GM21723 (cell line): ENCODE measurements at regions not wholly inside any gene's neighbourhood (a gene's known extent, or its start where the extent isn't known, plus 50 kb on each side); places are given as distances from the start of the nearest gene placed in this dataset.

Experiments used
- ATAC-seq: cut with Tn5 transposase; IDR thresholded peaks from one replicate; pipeline ENCODE4 v1.9.1; 2021; ENCODE audit warnings: mild to moderate bottlenecking, moderate library complexity; ENCODE audit not compliant: unreplicated experiment

GRCh38 chr4:138758876-138759553, 256.6 kb upstream of the NOCT start:
- no peak for ATAC-seq

GRCh38 chr4:138758196-138758595, 257.4 kb upstream of the NOCT start:
- no peak for ATAC-seq

DNA sequence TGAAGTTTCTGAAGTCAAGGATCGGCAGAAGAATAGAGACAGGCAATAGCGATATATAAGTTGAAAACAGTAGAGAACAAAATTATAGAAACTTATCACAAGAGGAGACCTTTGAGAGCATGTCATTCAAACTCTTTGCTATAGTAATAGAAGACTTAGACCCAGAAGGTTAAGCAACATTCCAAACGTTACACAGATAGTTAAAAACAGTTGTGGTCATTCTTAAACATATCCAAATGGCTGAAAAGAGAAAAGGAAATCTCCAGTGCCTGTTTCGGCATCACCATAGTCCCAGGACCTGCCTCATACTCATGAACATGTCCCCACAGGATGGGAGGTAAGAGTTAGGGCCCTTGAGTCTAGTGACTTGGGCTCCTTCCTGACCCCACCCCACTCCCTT, 258.1 kb upstream of the NOCT start:
- no peak for ATAC-seq

DNA sequence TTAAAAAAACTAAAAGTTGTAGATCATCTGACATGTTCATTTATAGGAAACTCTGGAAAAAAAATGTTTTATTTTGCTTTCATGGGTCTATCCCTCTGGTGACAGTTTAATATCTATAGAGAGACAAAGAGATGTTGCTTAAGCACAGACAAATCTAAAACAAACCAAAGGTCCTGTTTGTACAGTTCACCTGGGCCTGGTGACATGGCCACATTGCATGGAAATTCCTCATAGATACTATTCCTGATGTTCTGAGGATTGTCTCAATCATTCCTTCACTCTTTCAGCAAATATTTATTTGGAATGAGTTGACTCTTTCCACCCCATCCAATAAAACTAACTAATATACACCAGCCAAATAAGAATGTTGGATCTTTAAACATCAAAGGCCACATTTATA, 259.1 kb upstream of the NOCT start:
- ATAC-seq = no peak

DNA sequence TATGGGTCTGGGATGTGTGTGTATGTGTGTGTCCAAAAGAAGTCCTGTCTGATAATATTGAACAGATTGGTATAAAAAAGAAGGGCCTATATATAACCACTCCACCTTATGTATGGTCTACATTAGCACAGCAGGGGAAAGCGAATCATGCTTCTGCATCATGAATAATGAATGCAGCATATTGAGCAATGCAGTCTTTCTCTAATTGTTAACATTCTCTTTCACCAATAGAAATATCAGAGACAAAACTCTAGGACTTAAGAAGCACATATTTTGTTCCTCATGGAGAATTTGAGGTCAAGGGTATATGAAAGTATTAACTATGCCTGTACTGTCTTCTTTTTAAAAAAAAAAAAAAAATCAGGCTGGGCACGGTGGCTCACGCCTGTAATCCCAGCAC, 264.3 kb upstream of the NOCT start:
- ATAC-seq = no peak

DNA sequence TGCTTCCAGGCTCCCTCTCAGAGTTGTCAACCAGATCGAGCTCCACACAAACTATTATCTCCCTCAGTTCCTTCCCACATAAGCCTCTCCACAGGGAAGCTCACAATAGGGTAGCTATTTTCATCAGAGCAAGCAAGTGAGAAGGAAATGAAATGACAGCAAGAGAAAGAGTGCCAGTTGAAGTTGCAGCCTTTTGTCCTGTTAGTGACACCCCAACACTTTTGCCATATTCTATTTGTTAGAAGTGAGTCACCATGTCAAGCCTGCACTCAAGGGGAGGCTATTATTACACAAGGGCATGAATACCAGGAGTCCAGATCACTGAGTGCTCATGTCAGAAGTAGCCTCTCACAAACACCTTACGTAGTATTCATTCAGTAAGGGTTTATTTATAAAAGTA, 266.3 kb upstream of the NOCT start:
- ATAC-seq = no peak

- no peak for ATAC-seq
These were observed 273.7 kb upstream of the NOCT start for GRCh38 chr4:138741766-138742377.

DNA sequence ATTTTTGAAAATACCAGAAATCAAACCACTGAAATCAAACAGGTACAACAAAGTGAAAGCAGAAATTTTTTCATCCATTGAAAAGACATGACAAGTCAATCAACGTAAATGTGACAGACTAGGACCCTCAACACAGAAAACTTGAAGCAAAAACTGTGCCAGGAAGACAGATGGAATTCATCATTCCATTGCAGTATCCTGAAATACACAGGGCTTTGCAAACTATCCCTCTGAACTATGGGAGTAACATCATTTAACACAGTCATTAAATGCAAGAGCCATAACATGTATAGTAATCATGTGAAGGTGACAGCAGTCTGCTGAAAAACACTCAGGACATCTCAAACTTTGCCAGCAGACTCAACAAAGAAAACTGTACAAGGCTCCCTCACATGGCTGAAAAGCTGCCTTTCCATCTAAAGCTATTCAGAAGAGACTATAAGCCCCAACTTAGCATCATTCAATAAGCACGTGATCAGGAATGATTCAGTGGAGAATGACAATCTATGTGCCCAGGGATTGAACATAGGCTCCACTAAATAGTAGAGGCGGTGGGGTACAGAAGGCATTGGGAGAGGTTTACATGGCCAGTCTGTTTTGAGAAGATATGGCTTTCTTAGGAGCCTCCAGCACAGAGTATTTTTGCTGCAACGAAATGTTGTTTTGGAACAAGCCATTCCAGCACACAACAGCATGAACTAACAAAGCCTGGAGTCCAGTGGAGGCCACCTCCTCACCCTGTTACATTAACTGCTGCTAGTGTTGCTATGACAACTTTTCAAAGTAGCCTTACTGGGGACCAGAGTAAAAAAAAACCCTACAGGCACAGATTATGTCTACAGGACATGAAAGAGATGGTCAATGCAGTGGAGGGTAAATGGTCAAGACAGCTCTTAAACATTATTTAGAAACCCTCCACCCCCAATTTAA, 274.5 kb upstream of the NOCT start:
- ATAC-seq = no peak

DNA sequence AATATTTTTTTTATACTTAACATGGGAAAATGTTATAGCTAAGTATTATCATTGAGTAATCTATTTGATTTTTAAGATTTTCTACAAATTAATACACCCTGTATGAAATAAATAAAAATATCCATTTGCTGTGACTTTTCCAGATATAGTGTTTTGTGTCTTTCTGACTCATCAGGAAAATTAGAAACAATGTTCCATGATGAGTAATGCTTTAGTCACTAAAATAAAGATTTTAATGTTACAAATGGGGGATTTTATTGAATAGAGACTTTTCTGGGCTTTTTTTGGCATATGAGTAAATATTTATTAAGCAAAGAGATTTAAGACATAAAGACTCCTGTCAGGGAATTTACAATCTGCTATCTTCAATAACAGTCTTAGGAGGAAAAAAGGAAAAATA, 279.2 kb upstream of the NOCT start:
- ATAC-seq = no peak

GRCh38 chr4:138734746-138735145, 280.8 kb upstream of the NOCT start:
- no peak for ATAC-seq

DNA sequence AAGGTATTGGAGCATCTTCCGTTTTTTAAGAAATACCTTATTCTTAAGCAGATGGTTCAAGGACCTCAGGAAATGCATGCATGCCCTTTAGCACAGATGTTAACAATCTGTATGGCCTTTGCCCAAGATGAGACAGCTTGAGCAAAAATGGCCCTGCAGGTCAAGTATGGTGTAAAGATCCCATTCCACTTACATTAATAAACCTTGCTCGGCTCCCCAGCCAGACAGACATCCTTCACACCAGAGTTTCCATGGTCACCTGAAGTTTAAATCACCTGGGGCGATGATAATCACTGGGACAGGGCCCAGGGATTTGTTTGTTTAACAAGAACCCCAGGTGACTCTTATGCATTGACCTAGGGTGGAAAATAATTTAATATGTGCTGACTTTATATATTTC, 287.0 kb upstream of the NOCT start:
- no peak for ATAC-seq

DNA sequence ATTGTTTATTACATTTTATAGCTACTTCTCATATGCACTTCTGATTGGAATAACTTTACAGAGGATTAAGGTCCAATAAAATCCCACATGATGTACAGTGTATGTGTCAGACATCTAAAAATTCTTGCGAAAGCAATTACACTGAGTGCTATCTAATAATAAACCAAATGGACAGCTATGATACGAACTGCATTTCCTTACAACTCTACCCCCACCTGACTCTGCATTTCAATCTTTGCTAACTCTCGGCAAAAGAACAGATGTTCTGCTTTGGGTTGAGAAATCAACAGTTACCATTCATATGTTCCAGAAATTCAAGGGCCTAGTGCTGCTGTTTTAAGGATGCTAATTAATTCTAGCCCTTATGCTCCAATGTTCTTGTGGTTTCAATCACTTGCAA, 287.9 kb upstream of the NOCT start:
- ATAC-seq = no peak

GRCh38 chr4:138724530-138724929, 291.1 kb upstream of the NOCT start:
- no peak for ATAC-seq

DNA sequence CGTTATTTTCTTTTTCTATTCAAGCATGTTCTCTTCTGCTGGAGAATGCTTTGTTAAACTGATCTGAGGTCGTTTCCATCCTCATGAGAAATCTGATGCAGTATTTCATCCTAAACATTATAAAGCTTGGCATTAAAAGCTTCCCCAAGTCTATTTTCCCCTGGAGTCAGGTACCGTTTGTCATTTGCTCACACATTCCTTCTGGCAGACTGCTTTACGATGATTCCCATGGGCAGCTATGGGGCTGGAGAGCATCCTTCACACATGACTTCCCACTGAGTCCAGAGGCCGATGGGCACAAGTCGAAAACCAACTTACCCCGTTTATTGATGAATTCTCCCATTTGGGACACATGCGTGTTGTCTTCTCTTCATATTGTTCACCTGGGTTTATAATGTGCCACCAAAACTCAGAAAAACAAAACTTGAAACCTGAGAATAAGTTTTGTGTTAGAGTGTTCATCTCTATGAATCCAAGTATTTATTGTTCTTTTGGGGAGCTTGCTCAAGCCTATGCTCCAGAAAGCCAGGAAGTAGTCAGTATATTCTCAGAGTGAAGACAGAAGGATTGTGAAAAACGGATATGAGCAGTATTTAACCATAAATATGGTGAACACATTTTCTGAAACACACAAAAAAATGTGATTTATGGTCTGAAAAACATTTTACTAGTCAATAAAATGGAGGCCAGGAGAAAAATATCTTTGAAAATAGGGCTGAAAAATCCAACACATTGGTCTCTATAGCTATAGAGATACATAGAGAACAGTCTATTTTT, 298.8 kb upstream of the NOCT start:
- no peak for ATAC-seq

GRCh38 chr4:138710297-138710696, 305.3 kb upstream of the NOCT start:
- no peak for ATAC-seq

- no peak for ATAC-seq
These were observed 305.7 kb upstream of the NOCT start for GRCh38 chr4:138709859-138710258.

DNA sequence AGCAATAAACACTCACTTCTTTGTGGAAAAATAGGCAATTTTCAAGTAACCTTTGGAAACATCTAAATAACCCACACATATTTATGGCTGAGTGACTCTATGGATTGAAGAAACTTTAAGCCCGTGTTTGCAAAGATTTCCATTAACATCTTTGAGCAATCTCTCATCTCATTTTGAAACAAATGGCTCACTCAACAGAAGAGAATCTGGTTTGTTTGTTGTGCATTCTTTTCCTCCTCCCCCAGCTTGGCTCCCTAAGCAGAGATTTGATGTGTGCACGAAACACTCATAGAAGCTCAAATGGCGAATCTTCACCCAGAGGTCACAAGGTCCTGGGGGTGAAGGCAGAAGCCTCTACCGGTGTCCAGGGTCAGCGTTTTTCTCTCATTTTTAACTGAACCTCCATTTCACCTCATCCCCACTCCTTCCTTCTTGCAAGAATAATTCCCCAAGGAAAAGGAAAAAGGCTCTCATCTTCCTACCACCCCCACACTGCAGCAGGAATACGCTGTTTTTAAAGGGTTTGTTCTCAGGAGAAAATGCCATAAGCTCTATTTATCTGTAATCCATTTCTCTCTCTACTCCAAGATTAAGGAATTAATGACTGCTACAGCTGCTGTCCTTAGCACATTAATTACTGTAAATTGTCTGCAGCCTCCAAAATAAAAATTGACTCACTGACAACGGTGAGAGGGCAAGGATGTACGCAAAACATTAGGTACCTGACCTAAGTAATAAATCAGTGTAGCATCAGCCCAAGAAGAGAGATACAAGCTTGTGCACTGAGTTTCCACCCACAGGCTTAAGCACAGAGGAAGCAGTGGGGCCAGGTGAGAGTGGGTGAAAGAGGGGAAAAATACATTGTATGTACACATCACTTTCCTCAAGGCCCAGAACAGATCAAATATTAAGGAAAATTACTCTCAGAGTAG, 307.6 kb upstream of the NOCT start:
- no peak for ATAC-seq

- ATAC-seq = no peak
These were observed 309.4 kb upstream of the NOCT start for GRCh38 chr4:138706201-138706600.

DNA sequence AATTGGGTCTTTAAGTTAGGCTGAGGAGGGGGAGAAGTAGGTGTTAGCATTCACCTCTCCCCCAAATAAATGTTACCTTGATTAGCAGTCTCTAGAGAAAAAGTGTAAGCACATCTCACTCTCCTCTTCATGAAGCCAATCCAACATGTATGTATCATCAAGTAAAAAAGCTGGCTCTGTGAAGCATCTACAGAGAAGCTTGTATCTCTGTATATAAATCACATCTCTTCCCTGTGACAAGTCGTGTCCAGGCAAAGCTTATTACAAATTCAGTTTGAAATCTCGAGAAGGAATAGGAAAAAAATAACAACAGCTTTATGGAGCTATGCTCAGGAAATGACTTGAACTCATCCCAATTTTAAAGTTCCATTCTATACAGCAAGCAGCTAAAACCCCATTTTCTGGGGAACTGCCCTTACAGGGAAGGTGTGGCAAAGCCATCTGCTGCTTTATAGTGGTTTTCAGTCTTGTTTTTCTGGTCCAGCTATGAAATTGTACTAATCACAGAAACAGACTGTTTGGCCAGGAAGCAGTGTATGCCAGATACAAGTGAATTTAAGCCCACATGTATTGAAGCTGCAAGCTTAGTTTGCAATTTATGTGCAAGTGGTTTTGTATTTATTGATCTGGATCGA, 313.3 kb upstream of the NOCT start:
- no peak for ATAC-seq

DNA sequence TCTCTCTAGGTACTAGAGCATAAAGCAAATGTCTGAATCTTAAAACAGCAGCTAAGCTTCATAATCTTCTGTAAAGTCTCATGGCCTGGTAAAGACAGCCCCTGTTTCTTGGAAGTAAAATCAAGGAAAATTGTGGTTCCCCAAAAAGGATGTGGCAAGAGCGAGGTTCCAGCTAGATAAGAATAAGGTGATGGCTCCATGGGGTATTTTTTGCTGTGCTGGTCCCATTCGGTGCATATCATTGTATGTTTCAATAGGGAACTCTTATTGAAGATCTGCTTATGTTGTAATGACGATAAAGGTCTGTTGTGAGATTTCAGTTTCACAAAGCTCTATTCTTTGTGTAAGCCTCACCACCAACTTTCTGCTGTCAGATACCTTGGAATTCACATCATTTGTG, 316.9 kb upstream of the NOCT start:
- ATAC-seq = no peak
